KMS-11 (cell line): ENCODE measurements at regions not wholly inside any gene's neighbourhood (a gene's known extent, or its start where the extent isn't known, plus 50 kb on each side); places are given as distances from the start of the nearest gene placed in this dataset.

Experiments
- H2AFZ ChIP-seq: fragments of 200-600 bp; sonication (generic); 2 replicates; pipeline ENCODE4 v1.6.1; 2016; ENCODE audit warnings: antibody characterized with exemption, mixed run types, low read depth
- H3K27ac ChIP-seq: fragments of 200-600 bp; sonication (generic); 2 replicates; pipeline ENCODE4 v1.6.1; 2016; ENCODE audit warnings: mild to moderate bottlenecking, mixed run types
- H3K27me3 ChIP-seq: fragments of 200-600 bp; sonication (generic); 2 replicates; pipeline ENCODE4 v1.6.1; 2017; ENCODE audit warnings: mild to moderate bottlenecking, low read depth, mixed run types, moderate library complexity; ENCODE audit not compliant: insufficient read depth
- H3K36me3 ChIP-seq: fragments of 200-600 bp; sonication (generic); 2 replicates; pipeline ENCODE4 v1.6.1; 2017; ENCODE audit warnings: mild to moderate bottlenecking, mixed run types; ENCODE audit not compliant: insufficient read depth
- H3K4me1 ChIP-seq: fragments of 200-600 bp; sonication (generic); 2 replicates; pipeline ENCODE4 v1.6.1; 2016; ENCODE audit warnings: mild to moderate bottlenecking, low read depth, mixed run types; ENCODE audit not compliant: poor library complexity, severe bottlenecking
- H3K4me2 ChIP-seq: fragments of 200-600 bp; sonication (generic); 2 replicates; pipeline ENCODE4 v1.7.0; 2016; ENCODE audit warnings: mild to moderate bottlenecking, mixed run types
- H3K4me3 ChIP-seq: fragments of 200-600 bp; sonication (generic); IDR thresholded peaks from 2 replicates; pipeline ENCODE4 v1.6.1; 2017; ENCODE audit warnings: low read depth, low read length, mixed read lengths; ENCODE audit not compliant: insufficient read depth
- H3K79me2 ChIP-seq: fragments of 200-600 bp; sonication (generic); 2 replicates; pipeline ENCODE4 v1.6.1; 2016; ENCODE audit warnings: low read depth, mixed run types; ENCODE audit not compliant: insufficient read depth
- H3K9ac ChIP-seq: fragments of 200-600 bp; sonication (generic); 2 replicates; pipeline ENCODE4 v1.6.1; 2016; ENCODE audit warnings: mild to moderate bottlenecking, mixed run types
- H4K20me1 ChIP-seq: fragments of 200-600 bp; sonication (generic); 2 replicates; pipeline ENCODE4 v1.6.1; 2016; ENCODE audit warnings: mild to moderate bottlenecking, mixed run types; ENCODE audit not compliant: insufficient read depth
- TF ChIP-seq, protein P1 (sequence below): fragments of 200-600 bp; sonication (generic); conservative IDR thresholded peaks from 2 replicates; pipeline ENCODE4 v1.6.1; 2017; ENCODE audit warnings: low read depth, mild to moderate bottlenecking, antibody characterized with exemption, low read length, moderate library complexity, mixed read lengths

DNA sequence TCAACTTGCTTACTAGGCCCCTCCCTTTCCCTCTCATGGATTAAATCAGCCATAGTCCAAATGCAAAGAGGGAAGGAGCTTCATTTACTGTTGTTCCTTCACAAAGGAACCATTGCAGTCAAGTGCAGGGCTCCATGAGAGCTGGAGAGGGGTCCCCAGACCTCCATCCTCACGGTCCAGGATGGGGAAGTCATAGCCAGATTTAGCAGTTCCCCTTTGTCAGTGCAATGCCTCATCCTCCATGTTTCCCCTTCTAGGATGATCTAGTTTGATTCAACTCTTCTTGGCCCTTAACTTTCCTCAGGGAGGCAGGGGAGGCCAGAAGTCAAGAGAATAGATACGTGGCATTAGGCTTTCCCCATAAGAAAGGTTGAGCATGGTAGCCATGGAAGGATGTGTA is 66.5 kb upstream of the FUCA2 start:
- Histone ChIP-seq H3K27ac (no peak overlapping the region), H3K4me3 (no peak overlapping the region), H3K9ac (no peak overlapping the region), H4K20me1 (no peaks in the 10 kb centered on the region), H3K79me2 (no peaks in the 10 kb centered on the region), H3K4me2 (no peak overlapping the region), H2AFZ (no peak overlapping the region), H3K36me3 (no peaks in the 10 kb centered on the region), H3K27me3 (no peaks in the 10 kb centered on the region), H3K4me1 (peaks cover 3% of the 10 kb centered on the region)
- TF ChIP-seq, protein P1, sequence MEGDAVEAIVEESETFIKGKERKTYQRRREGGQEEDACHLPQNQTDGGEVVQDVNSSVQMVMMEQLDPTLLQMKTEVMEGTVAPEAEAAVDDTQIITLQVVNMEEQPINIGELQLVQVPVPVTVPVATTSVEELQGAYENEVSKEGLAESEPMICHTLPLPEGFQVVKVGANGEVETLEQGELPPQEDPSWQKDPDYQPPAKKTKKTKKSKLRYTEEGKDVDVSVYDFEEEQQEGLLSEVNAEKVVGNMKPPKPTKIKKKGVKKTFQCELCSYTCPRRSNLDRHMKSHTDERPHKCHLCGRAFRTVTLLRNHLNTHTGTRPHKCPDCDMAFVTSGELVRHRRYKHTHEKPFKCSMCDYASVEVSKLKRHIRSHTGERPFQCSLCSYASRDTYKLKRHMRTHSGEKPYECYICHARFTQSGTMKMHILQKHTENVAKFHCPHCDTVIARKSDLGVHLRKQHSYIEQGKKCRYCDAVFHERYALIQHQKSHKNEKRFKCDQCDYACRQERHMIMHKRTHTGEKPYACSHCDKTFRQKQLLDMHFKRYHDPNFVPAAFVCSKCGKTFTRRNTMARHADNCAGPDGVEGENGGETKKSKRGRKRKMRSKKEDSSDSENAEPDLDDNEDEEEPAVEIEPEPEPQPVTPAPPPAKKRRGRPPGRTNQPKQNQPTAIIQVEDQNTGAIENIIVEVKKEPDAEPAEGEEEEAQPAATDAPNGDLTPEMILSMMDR, result no peak

DNA sequence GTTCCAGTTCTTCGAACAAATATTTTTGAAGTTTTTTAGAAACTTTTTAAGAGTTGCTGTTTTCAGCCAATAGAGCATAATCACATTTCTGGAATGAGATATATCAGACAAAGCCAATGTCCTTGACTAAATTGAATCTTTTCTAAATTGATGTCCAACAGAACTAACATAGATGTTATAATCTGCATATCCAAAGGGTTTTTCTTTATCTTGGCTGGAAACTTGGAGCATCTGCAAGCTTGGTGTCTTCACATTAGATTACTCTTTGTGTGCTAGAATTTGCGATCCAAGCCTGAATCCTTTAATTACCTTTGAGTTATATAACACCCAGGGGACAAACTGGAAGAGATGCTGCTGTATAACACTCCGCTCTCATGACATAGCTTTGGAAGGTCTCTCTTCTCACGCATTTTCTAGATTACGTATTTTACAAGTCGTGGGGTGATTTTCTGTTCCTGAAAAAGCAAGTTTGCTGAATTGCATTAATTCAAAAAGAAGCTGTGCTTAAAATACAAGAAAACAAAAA is 64.4 kb upstream of the FUCA2 start:
- Histone ChIP-seq H3K4me3 (no peak overlapping the region), H3K4me1 (peaks cover 3% of the 10 kb centered on the region), H3K36me3 (no peaks in the 10 kb centered on the region), H4K20me1 (no peaks in the 10 kb centered on the region), H3K79me2 (no peaks in the 10 kb centered on the region), H3K4me2 (no peak overlapping the region), H3K27ac (no peak overlapping the region), H3K27me3 (no peaks in the 10 kb centered on the region), H3K9ac (no peak overlapping the region), H2AFZ (no peak overlapping the region)
- TF ChIP-seq, protein P1, result no peak

DNA sequence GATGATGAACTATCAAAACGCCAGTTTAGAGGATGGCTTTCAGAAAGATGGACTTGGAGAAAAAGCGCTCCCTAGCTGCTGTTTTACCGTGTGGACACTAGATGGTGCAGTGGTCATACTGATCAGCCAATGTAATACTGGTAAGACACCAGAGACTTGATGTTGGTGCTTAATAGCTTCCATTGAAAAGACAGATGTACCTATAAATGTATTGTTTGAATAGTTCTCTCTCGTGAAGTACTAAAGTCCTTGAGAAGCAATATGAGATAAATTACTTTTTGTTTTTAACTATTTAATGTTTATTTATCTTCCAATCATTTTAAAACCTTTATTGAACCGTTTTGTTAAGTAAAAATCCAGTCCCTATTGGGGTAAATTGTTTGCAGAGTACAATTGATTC is 63.9 kb upstream of the FUCA2 start:
- peaks cover 3% of the 10 kb centered on the region for H3K4me1 ChIP-seq
- no peak overlapping the region for H3K27ac ChIP-seq
- no peaks in the 10 kb centered on the region for H4K20me1 ChIP-seq
- no peaks in the 10 kb centered on the region for H3K27me3 ChIP-seq
- no peak overlapping the region for H2AFZ ChIP-seq
- no peaks in the 10 kb centered on the region for H3K36me3 ChIP-seq
- no peak overlapping the region for H3K4me2 ChIP-seq
- H3K79me2 ChIP-seq, result no peaks in the 10 kb centered on the region
- TF ChIP-seq, protein P1, result peak; percentile 91
- H3K4me3 ChIP-seq, result no peak overlapping the region
- H3K9ac ChIP-seq, result no peak overlapping the region

DNA sequence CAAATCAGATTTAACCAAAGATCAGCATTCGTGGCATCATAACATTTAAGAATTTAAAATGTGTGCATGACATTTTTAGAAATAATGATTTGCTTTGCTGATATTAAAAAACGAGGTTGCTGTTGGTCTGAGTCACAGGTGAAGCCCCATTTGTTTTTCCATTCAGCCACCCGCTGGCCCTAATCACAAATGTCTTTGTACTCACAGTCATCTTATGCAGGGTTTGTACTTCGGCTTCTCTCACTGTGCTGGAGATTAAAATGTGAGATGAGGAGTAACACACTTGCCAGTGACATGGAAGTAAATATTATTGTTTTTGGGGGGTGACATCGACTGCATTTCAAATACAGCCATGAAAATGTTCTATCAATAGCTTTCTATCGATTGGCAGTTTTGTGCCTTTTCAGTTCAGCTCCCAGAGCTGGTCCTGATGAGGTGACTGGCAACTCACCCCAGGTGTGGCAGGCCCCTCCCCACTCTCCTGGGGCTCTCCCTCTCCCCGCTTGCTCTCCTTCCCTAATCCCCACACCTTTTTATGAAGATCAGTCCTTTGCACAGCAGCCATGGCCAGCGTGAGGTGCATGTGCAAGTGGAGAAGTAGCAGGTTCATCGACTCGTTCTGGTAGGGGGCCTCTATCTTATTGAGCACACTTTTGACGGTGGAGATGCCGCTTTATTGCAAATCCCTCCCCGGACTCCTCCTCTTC is 58.8 kb upstream of the FUCA2 start:
- no peak overlapping the region for H3K4me2 ChIP-seq
- H3K4me3 ChIP-seq, result no peak overlapping the region
- H3K27me3 ChIP-seq, result no peaks in the 10 kb centered on the region; the same call in 1 of the 2 replicates
- H3K79me2 ChIP-seq, result no peaks in the 10 kb centered on the region
- TF ChIP-seq, protein P1, result no peak
- H3K9ac ChIP-seq, result no peak overlapping the region
- no peaks in the 10 kb centered on the region for H4K20me1 ChIP-seq
- no peaks in the 10 kb centered on the region for H3K36me3 ChIP-seq
- H3K27ac ChIP-seq, result no peak overlapping the region
- peaks cover 7% of the 10 kb centered on the region for H3K4me1 ChIP-seq
- H2AFZ ChIP-seq, result no peak overlapping the region
